ENCODE measurements at regions not wholly inside any gene's neighbourhood (a gene's known extent, or its start where the extent isn't known, plus 50 kb on each side); places are given as distances from the start of the nearest gene placed in this dataset.

- no peak for TF ChIP-seq CTCF (IDR thresholded peaks at IDR 0.05; ENCODE audit: low read depth, low read length)
- no peak for TF ChIP-seq POLR2A (IDR thresholded peaks at IDR 0.05; ENCODE audit: extremely low read depth, insufficient read length)
- TF ChIP-seq MAX (IDR thresholded peaks at IDR 0.05; ENCODE audit: low read depth, low read length): no peak
These were observed 107.7 kb upstream of the NEO1 start for GRCh38 chr15:72944565-72944964.
